ENCODE measurements at regions not wholly inside any gene's neighbourhood (a gene's known extent, or its start where the extent isn't known, plus 50 kb on each side); places are given as distances from the start of the nearest gene placed in this dataset.

GRCh38 chr10:129101232-129101980, 365.6 kb upstream of the MGMT start:
- Histone ChIP-seq H3K9me3 (no peaks in the 10 kb centered on the region), H3K36me3 (no peaks in the 10 kb centered on the region), H3K27me3 (no peaks in the 10 kb centered on the region), H3K4me3 (no peak overlapping the region), H3K27ac (no peak overlapping the region), H3K4me1 (peaks cover 0 to 15% (median 8%) of the 10 kb centered on the region in 4 donors)
- no peak for DNase-seq
- intact Hi-C loops (cut with DNase I) = no loop called here
- 69 to 87% methylated on average over 10 of the region's 10 CpGs for WGBS, 2 donors
- TF ChIP-seq POLR2AphosphoS5 (IDR thresholded peaks at IDR 0.05) (no peak), EP300 (IDR thresholded peaks at IDR 0.05) (no peak), POLR2A (IDR thresholded peaks at IDR 0.05) (no peak), CTCF (IDR thresholded peaks at IDR 0.05) (no peak)

DNA sequence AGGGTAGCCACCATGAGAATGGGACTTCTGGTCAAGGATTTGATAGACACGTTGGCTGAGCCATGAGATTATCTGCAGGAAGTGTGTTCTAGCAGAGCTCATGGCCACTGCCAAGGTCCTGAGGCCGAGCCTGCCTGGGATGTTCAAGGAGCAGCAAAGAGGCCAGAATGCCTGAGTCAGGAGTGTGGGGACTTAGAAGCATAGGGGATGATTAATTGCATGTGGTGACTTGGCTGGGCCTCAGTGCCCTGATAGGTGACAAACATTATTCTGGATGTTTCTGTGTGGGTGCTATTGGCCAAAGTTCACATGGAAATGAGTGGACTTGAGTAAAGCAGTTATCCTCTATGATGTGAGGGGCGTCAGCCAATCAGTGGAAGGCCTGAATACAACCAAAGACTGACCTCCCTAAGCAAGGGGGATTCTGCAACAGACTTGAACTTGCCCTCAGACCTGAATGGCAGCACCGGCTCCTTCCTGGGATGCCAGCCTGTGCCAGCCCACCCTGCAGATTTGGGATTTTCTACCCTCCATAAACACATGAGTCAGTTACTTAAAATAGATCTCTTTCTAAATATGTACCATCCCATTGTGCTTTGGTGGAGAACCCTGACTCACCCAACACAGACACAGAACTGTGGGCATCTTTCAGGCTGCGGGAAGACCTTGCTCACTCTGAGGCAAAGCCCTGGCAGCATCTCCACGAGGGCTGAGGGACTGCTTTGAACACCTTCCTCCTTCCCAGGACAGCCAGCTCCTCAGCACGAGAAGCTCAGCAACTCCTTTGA, 363.9 kb upstream of the MGMT start:
- H3K9me3 ChIP-seq = no peaks in the 10 kb centered on the region
- H3K27me3 ChIP-seq = no peaks in the 10 kb centered on the region
- 64 to 76% methylated on average over 7 of the region's 7 CpGs for WGBS, 2 donors
- TF ChIP-seq CTCF (IDR thresholded peaks at IDR 0.05) (no peak), EP300 (IDR thresholded peaks at IDR 0.05) (no peak), POLR2A (IDR thresholded peaks at IDR 0.05) (no peak), POLR2AphosphoS5 (IDR thresholded peaks at IDR 0.05) (no peak)
- no peaks in the 10 kb centered on the region for H3K4me1 ChIP-seq
- H3K36me3 ChIP-seq = no peaks in the 10 kb centered on the region
- peak overlapping the region in 1 of 4 donors; percentile 10 for H3K27ac ChIP-seq
- H3K4me3 ChIP-seq = no peak overlapping the region
- intact Hi-C loops (cut with DNase I) = no loop called here
- DNase-seq = no peak

- no peaks in the 10 kb centered on the region for H3K4me1 ChIP-seq
- H3K27me3 ChIP-seq = no peaks in the 10 kb centered on the region
- no peak overlapping the region for H3K27ac ChIP-seq
- intact Hi-C loops (cut with DNase I) = no loop called here
- DNase-seq = no peak
- no peak for TF ChIP-seq POLR2AphosphoS5 (IDR thresholded peaks at IDR 0.05)
- TF ChIP-seq POLR2A (IDR thresholded peaks at IDR 0.05) = no peak
- TF ChIP-seq CTCF (IDR thresholded peaks at IDR 0.05) = no peak
- no peak for TF ChIP-seq EP300 (IDR thresholded peaks at IDR 0.05)
- no peaks in the 10 kb centered on the region for H3K36me3 ChIP-seq
- H3K9me3 ChIP-seq = no peaks in the 10 kb centered on the region
- no peak overlapping the region for H3K4me3 ChIP-seq
- 67 to 84% methylated on average over 9 of the region's 9 CpGs for WGBS, 2 donors
Measured at GRCh38 chr10:129104266-129105045, 362.6 kb upstream of the MGMT start.

GRCh38 chr10:129105266-129105665, 361.8 kb upstream of the MGMT start:
- Histone ChIP-seq H3K4me1 (no peaks in the 10 kb centered on the region), H3K36me3 (no peaks in the 10 kb centered on the region), H3K4me3 (no peak overlapping the region), H3K9me3 (no peaks in the 10 kb centered on the region), H3K27ac (no peak overlapping the region), H3K27me3 (no peaks in the 10 kb centered on the region)
- TF ChIP-seq POLR2A (IDR thresholded peaks at IDR 0.05) = no peak
- no peak for TF ChIP-seq CTCF (IDR thresholded peaks at IDR 0.05)
- TF ChIP-seq EP300 (IDR thresholded peaks at IDR 0.05) = no peak
- TF ChIP-seq POLR2AphosphoS5 (IDR thresholded peaks at IDR 0.05) = no peak
- 38 to 49% methylated on average over 2 of the region's 2 CpGs for WGBS, 2 donors
- no peak for DNase-seq
- intact Hi-C loops (cut with DNase I) = no loop called here

Measured in sigmoid colon (tissue), 6 donors.